ENCODE measurements at regions not wholly inside any gene's neighbourhood (a gene's known extent, or its start where the extent isn't known, plus 50 kb on each side); places are given as distances from the start of the nearest gene placed in this dataset.

GRCh38 chr5:77828445-77828844 is 52.3 kb upstream of the TBCA start:
- POLR2A ChIA-PET: interaction anchor here (0.6 kb wide), 1 partner anchor 275 kb away, joined by 3 read pairs; no protein-coding TSS in a partner anchor
- H4K20me1 ChIP-seq (ENCODE audit: control insufficient read depth, insufficient read depth): no peaks in the 10 kb centered on the region
- DNase-seq (ENCODE audit: low read depth, low spot score) (no peak), ATAC-seq (no peak), FAIRE-seq (no peak)
- SMC1A ChIA-PET (ENCODE audit: uncharacterized antibody, unreplicated experiment): no interaction called here
- H2AFZ ChIP-seq (ENCODE audit: control insufficient read depth, low read depth, low read length): no peak overlapping the region
- no peak for TF ChIP-seq EED (IDR thresholded peaks at IDR 0.05; ENCODE audit: low read depth)
- no peak for TF ChIP-seq ZNF24 (IDR thresholded peaks at IDR 0.05)
- no peak for TF ChIP-seq HDAC6 (IDR thresholded peaks at IDR 0.05; ENCODE audit: unreplicated experiment)
- TF ChIP-seq ATF3 (IDR thresholded peaks at IDR 0.05; ENCODE audit: borderline replicate concordance, extremely low read depth, low read depth, low read length): no peak
- no peak for TF ChIP-seq SMARCA5 (IDR thresholded peaks at IDR 0.05)
- TF ChIP-seq CBX3 (IDR thresholded peaks at IDR 0.05; ENCODE audit: borderline replicate concordance, low read depth): no peak
- TF ChIP-seq YBX1 (IDR thresholded peaks at IDR 0.05): no peak
- no peak for TF ChIP-seq RB1 (IDR thresholded peaks at IDR 0.05; ENCODE audit: borderline replicate concordance)
- TF ChIP-seq JUND (IDR thresholded peaks at IDR 0.05; ENCODE audit: low read depth, low read length): no peak
- no peak for TF ChIP-seq ELK1 (IDR thresholded peaks at IDR 0.05; ENCODE audit: low read depth, low read length)
- no peak for TF ChIP-seq BCL3 (IDR thresholded peaks at IDR 0.05; ENCODE audit: borderline replicate concordance, insufficient read depth, low read depth, low read length, poor library complexity, severe bottlenecking)
- no peak for TF ChIP-seq ZNF207 (IDR thresholded peaks at IDR 0.05; ENCODE audit: borderline replicate concordance)
- no peak for TF ChIP-seq REST (IDR thresholded peaks at IDR 0.05; ENCODE audit: low read depth, low read length)
- CTCF ChIA-PET: no interaction called here
- intact Hi-C loops (cut with micrococcal nuclease; ENCODE audit: unreplicated experiment) (no loop called here), in situ Hi-C loops (cut with MboI) (no loop called here)
- no peak overlapping the region for H3K4me2 ChIP-seq (ENCODE audit: control insufficient read depth, insufficient read depth)
- 58% methylated on average over 3 of the region's 3 CpGs for WGBS (ENCODE audit: insufficient coverage, insufficient replicate concordance, low lambda C conversion rate, missing lambda C conversion rate)
- RAD21 ChIA-PET (ENCODE audit: unreplicated experiment): interaction anchor here (0.7 kb wide), 1 partner anchor 249 kb away, joined by 3 read pairs; no protein-coding TSS in a partner anchor
- no peak overlapping the region for H3K27ac ChIP-seq (ENCODE audit: control insufficient read depth, insufficient read depth)
- H3K27me3 ChIP-seq (replicated peaks in 1 of 2; ENCODE audit: control insufficient read depth in 2 of 2, insufficient read depth in 2 of 2, low read length in 1 of 2): no peaks in the 10 kb centered on the region
- no peaks in the 10 kb centered on the region for H3K36me3 ChIP-seq (ENCODE audit: control insufficient read depth in 2 of 2, insufficient read depth in 2 of 2, low read length in 1 of 2)
- BruUV-seq (replicated peaks): no TSS peak
- H3K4me1 ChIP-seq (ENCODE audit: control insufficient read depth, insufficient read depth, low read length): no peaks in the 10 kb centered on the region
- no peak overlapping the region for H3K4me3 ChIP-seq
- H3K79me2 ChIP-seq (ENCODE audit: control insufficient read depth, insufficient read depth, low read length): no peaks in the 10 kb centered on the region
- no peak overlapping the region for H3K9ac ChIP-seq (ENCODE audit: control insufficient read depth, insufficient read depth, low read length)
- H3K9me3 ChIP-seq (replicated peaks; ENCODE audit: control insufficient read depth, insufficient read depth, low read length): no peaks in the 10 kb centered on the region
